ENCODE measurements at regions not wholly inside any gene's neighbourhood (a gene's known extent, or its start where the extent isn't known, plus 50 kb on each side); places are given as distances from the start of the nearest gene placed in this dataset.

DNA sequence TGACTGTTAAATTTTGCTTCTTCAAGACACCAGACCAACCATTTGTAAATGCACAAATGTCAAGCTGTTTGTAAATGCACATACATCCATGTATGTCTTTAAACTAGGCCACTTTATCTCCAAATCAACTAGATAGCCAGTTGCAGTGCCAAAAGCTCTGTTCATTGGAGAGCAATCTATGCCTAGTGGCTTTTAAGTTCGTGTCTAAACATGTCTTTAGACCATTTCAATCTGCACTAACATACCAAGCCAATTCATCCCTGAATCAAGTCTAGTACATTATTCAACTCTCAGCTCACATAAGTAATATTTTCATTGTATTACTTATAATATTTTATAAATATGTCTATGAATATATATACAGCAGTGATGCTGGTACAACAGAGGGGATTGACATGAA lies 985.9 kb downstream of the CDH18 start:
- Mint-ChIP-seq H3K9me3 (peaks cover 0 to 2% of the 10 kb centered on the region in 2 experiments; a peak in 1 of 5 replicates), H3K4me1 (no peaks in the 10 kb centered on the region), H3K27me3 (ENCODE audit: low read depth) (no peaks in the 10 kb centered on the region), H3K27ac (no peak overlapping the region), H3K4me3 (no peak overlapping the region), H3K36me3 (ENCODE audit: insufficient read depth in 1 of 3, low read depth in 3 of 3) (peaks cover 0 to 4% (median 0%) of the 10 kb centered on the region in 3 experiments; a peak in 2 of 7 replicates)
- Histone ChIP-seq H2AFZ (ENCODE audit: low read length) (no peak overlapping the region), H2AK5ac (ENCODE audit: insufficient read length, low read length) (no peak overlapping the region), H3K18ac (ENCODE audit: insufficient read length, low read depth, low read length) (no peak overlapping the region), H2BK15ac (ENCODE audit: low read depth, low read length) (no peak overlapping the region), H4K91ac (ENCODE audit: insufficient read length, low read depth, low read length) (no peak overlapping the region), H3K27ac (ENCODE audit: insufficient read length, low read depth, low read length) (no peak overlapping the region), H4K20me1 (ENCODE audit: control insufficient read depth, insufficient read depth, insufficient read length) (no peaks in the 10 kb centered on the region), H3K4ac (ENCODE audit: low read depth, low read length) (no peak overlapping the region), H3T11ph (ENCODE audit: low read length) (no peak overlapping the region), H3K79me2 (ENCODE audit: insufficient read depth, low read length) (no peaks in the 10 kb centered on the region), H4K5ac (ENCODE audit: insufficient read length, low read depth, low read length) (no peak overlapping the region), H2BK5ac (ENCODE audit: insufficient read length, low read length) (no peak overlapping the region), H2BK20ac (ENCODE audit: low read depth, low read length, poor library complexity, severe bottlenecking) (no peak overlapping the region), H3K27me3 (ENCODE audit: insufficient read depth, low read length) (no peaks in the 10 kb centered on the region), H3K23ac (ENCODE audit: insufficient read length, low read depth, low read length) (no peak overlapping the region), H3K14ac (ENCODE audit: insufficient read depth, low read length) (no peak overlapping the region), H2BK12ac (ENCODE audit: insufficient read length, low read depth, low read length) (no peak overlapping the region), H4K8ac (replicated peaks; ENCODE audit: insufficient read length, low read depth, low read length) (no peak overlapping the region), H3K4me2 (ENCODE audit: insufficient read depth, insufficient read length, low read length) (no peak overlapping the region), H3K9ac (ENCODE audit: extremely low read depth, insufficient read length, low read length) (no peak overlapping the region), H3K79me1 (ENCODE audit: insufficient read depth, low read depth, low read length, poor library complexity, severe bottlenecking) (no peaks in the 10 kb centered on the region), H3K9me3 (ENCODE audit: control insufficient read depth, low read depth, low read length) (no peaks in the 10 kb centered on the region), H3K56ac (ENCODE audit: insufficient read length, low read depth, low read length) (no peak overlapping the region), H2BK120ac (ENCODE audit: low read depth, low read length, poor library complexity, severe bottlenecking) (no peak overlapping the region), H3K23me2 (ENCODE audit: insufficient read length, low read depth, low read length, poor library complexity, severe bottlenecking) (no peaks in the 10 kb centered on the region), H3K4me1 (ENCODE audit: insufficient read depth, low read length) (no peaks in the 10 kb centered on the region)
- no CpG with 5 or more reads among the region's 1 CpG for WGBS (ENCODE audit: extremely low coverage, insufficient read length, low lambda C conversion rate)
- no peak for DNase-seq
- TF ChIP-seq, protein P1, sequence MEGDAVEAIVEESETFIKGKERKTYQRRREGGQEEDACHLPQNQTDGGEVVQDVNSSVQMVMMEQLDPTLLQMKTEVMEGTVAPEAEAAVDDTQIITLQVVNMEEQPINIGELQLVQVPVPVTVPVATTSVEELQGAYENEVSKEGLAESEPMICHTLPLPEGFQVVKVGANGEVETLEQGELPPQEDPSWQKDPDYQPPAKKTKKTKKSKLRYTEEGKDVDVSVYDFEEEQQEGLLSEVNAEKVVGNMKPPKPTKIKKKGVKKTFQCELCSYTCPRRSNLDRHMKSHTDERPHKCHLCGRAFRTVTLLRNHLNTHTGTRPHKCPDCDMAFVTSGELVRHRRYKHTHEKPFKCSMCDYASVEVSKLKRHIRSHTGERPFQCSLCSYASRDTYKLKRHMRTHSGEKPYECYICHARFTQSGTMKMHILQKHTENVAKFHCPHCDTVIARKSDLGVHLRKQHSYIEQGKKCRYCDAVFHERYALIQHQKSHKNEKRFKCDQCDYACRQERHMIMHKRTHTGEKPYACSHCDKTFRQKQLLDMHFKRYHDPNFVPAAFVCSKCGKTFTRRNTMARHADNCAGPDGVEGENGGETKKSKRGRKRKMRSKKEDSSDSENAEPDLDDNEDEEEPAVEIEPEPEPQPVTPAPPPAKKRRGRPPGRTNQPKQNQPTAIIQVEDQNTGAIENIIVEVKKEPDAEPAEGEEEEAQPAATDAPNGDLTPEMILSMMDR (conservative IDR thresholded peaks at IDR 0.05): no peak

Measured in H9 (cell line).